ENCODE measurements at regions not wholly inside any gene's neighbourhood (a gene's known extent, or its start where the extent isn't known, plus 50 kb on each side); places are given as distances from the start of the nearest gene placed in this dataset.
"Not testable (repeated sequence)": the region's sequence is repeated elsewhere in the genome, so short reads cannot be mapped to it uniquely, and the experiment has no call there.

GRCh38 chr4:118625097-118625496 is 60.1 kb upstream of the METTL14 start:
- TF ChIP-seq CTCF (IDR thresholded peaks at IDR 0.05 in 8 of 11, conservative IDR thresholded peaks at IDR 0.05 in 3 of 11); POLR2AphosphoS5 (IDR thresholded peaks at IDR 0.05): not testable (repeated sequence)

All from spleen (tissue), 7 donors.